Nephron progenitor cell (in vitro differentiated cells): ENCODE measurements at regions not wholly inside any gene's neighbourhood (a gene's known extent, or its start where the extent isn't known, plus 50 kb on each side); places are given as distances from the start of the nearest gene placed in this dataset.

Source experiments
- DNase-seq: peaks from one replicate; pipeline ENCODE4 v3.0.0; 2021
- H3K27ac Mint-ChIP-seq: 2 replicates; pipeline ENCODE4 v1.8.0; 2021; ENCODE audit warnings: mild to moderate bottlenecking, moderate library complexity, mixed read lengths
- H3K27me3 Mint-ChIP-seq: 2 replicates; pipeline ENCODE4 v1.8.0; 2021; ENCODE audit warnings: mild to moderate bottlenecking, low read depth, mixed read lengths; ENCODE audit not compliant: poor library complexity
- H3K36me3 Mint-ChIP-seq: 2 replicates; pipeline ENCODE4 v1.8.0; 2021; ENCODE audit warnings: low read depth, mixed read lengths
- H3K4me1 Mint-ChIP-seq: 2 replicates; pipeline ENCODE4 v1.8.0; 2021; ENCODE audit warnings: mixed read lengths
- H3K4me3 Mint-ChIP-seq: 2 replicates; pipeline ENCODE4 v1.8.0; 2021; ENCODE audit warnings: mild to moderate bottlenecking, moderate library complexity, mixed read lengths
- H3K9me3 Mint-ChIP-seq: 2 replicates; pipeline ENCODE4 v1.8.0; 2021; ENCODE audit warnings: mild to moderate bottlenecking, moderate library complexity, mixed read lengths
- TF ChIP-seq, protein P1 (sequence below): fragments of 200-600 bp; sonication (generic); IDR thresholded peaks from 2 replicates; pipeline ENCODE4 v1.5.0; 2021; ENCODE audit warnings: antibody characterized with exemption

DNA sequence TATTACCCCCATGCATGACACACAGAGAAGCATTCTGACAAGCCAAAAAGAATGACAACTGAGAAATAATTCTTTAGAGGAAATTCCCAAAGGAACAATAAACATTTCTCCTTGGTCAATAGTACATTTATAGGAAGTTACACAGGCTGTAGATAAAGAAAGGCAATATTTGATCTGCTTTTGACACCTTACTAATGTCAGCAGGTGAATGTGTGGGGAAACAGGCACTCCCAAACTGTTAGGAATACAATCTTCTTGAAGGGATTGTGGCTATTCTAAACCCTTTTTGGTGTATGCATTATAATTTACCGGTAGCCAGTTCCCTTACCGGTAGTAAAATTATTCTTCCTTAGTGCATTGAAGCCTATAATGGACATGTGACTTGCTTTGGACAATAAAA lies 116.1 kb upstream of the FTMT start:
- Mint-ChIP-seq H3K27me3 (no peaks in the 10 kb centered on the region), H3K36me3 (no peaks in the 10 kb centered on the region), H3K4me3 (no peak overlapping the region), H3K9me3 (no peaks in the 10 kb centered on the region), H3K4me1 (no peaks in the 10 kb centered on the region), H3K27ac (no peak overlapping the region)
- DNase-seq: no peak
- TF ChIP-seq, protein P1, sequence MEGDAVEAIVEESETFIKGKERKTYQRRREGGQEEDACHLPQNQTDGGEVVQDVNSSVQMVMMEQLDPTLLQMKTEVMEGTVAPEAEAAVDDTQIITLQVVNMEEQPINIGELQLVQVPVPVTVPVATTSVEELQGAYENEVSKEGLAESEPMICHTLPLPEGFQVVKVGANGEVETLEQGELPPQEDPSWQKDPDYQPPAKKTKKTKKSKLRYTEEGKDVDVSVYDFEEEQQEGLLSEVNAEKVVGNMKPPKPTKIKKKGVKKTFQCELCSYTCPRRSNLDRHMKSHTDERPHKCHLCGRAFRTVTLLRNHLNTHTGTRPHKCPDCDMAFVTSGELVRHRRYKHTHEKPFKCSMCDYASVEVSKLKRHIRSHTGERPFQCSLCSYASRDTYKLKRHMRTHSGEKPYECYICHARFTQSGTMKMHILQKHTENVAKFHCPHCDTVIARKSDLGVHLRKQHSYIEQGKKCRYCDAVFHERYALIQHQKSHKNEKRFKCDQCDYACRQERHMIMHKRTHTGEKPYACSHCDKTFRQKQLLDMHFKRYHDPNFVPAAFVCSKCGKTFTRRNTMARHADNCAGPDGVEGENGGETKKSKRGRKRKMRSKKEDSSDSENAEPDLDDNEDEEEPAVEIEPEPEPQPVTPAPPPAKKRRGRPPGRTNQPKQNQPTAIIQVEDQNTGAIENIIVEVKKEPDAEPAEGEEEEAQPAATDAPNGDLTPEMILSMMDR: no peak

GRCh38 chr5:121737120-121737519 lies 114.6 kb upstream of the FTMT start:
- DNase-seq: no peak
- H3K27ac Mint-ChIP-seq: peak overlapping the region; percentile 50
- no peak overlapping the region for H3K4me3 Mint-ChIP-seq
- H3K9me3 Mint-ChIP-seq: peaks cover 5% of the 10 kb centered on the region
- H3K36me3 Mint-ChIP-seq: no peaks in the 10 kb centered on the region
- no peaks in the 10 kb centered on the region for H3K4me1 Mint-ChIP-seq
- TF ChIP-seq, protein P1: no peak
- peaks cover 3% of the 10 kb centered on the region for H3K27me3 Mint-ChIP-seq

GRCh38 chr5:121741156-121741555 lies 110.5 kb upstream of the FTMT start:
- TF ChIP-seq, protein P1: no peak
- DNase-seq: no peak
- Mint-ChIP-seq H3K9me3 (peaks cover 5% of the 10 kb centered on the region), H3K27me3 (peaks cover 3% of the 10 kb centered on the region), H3K4me3 (no peak overlapping the region), H3K4me1 (no peaks in the 10 kb centered on the region), H3K27ac (no peak overlapping the region), H3K36me3 (no peaks in the 10 kb centered on the region)

DNA sequence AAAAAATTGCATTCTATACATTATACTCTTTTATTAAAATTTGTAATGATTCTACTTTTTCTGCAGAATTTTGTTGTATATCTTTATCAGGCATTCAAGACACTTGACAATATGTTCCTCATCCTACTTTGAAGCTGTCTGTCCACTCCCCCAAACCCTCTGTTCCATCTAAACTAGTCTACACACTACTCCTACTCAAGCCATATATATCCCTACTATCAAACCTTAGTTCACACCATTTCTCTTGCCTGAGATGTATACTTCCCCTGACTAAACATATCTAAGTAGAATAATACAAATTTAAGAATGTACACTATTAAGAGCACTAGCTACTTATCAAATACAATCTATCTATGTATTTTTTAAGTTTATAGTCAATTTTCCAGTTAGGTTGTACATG lies 107.1 kb upstream of the FTMT start:
- no peaks in the 10 kb centered on the region for H3K36me3 Mint-ChIP-seq
- H3K4me3 Mint-ChIP-seq: no peak overlapping the region
- DNase-seq: no peak
- peaks cover 4% of the 10 kb centered on the region for H3K4me1 Mint-ChIP-seq
- peaks cover 5% of the 10 kb centered on the region for H3K9me3 Mint-ChIP-seq
- TF ChIP-seq, protein P1: no peak
- no peak overlapping the region for H3K27ac Mint-ChIP-seq
- H3K27me3 Mint-ChIP-seq: peaks cover 3% of the 10 kb centered on the region

DNA sequence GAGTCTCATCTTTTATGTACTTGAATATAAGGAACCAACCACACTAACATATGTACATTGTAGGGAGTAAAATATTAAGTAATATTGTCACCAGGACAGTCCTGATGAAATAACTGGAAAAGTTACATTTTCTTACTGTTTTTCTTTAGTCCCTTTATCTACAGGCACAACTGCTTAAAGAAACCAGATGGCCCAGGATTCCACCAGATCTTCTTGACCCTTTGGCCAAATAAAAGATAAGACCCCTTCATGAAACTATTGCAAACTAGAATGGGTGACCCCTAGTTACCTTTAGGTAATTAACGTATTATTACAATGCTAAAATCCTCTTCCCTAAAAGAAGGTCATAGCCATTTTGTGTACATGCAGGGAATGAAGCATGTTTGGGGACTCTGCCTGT lies 106.3 kb upstream of the FTMT start:
- Mint-ChIP-seq H3K27me3 (peaks cover 3% of the 10 kb centered on the region), H3K9me3 (peaks cover 5% of the 10 kb centered on the region), H3K27ac (no peak overlapping the region), H3K4me3 (no peak overlapping the region), H3K36me3 (no peaks in the 10 kb centered on the region), H3K4me1 (peaks cover 4% of the 10 kb centered on the region)
- TF ChIP-seq, protein P1: no peak
- DNase-seq: no peak

DNA sequence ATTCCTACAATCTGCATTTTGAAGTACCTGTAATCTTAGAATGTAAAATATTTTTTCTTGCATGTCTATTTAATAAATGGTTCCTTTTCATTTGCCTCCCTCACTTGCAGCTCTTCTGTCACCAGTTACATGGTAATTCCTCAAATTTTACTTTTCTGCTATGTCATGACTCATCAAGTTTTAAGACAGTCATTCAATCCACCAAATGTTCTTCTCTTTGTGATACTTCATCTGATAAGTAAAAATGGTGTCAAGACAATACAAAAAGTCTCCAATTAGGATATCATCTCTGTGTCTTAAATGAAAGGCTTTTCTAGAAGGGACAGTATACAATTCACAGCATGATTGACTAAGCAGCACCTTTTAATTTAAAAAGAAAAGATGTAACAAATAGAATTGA lies 104.9 kb upstream of the FTMT start:
- TF ChIP-seq, protein P1: no peak
- Mint-ChIP-seq H3K36me3 (no peaks in the 10 kb centered on the region), H3K4me3 (no peak overlapping the region), H3K27me3 (no peaks in the 10 kb centered on the region), H3K4me1 (peaks cover 4% of the 10 kb centered on the region), H3K9me3 (no peaks in the 10 kb centered on the region), H3K27ac (no peak overlapping the region)
- DNase-seq: no peak
